GM21717 (cell line): ENCODE measurements at regions not wholly inside any gene's neighbourhood (a gene's known extent, or its start where the extent isn't known, plus 50 kb on each side); places are given as distances from the start of the nearest gene placed in this dataset.

Experiments
- ATAC-seq: cut with Tn5 transposase; IDR thresholded peaks from one replicate; pipeline ENCODE4 v1.9.1; 2021; ENCODE audit warnings: mild to moderate bottlenecking, moderate library complexity; ENCODE audit not compliant: unreplicated experiment

- no peak for ATAC-seq
Measured at GRCh38 chr9:89721176-89721700, 116.4 kb downstream of the GADD45G start.

- no peak for ATAC-seq
Measured at GRCh38 chr9:89721971-89722530, 117.2 kb downstream of the GADD45G start.

- ATAC-seq, result no peak
Measured at GRCh38 chr9:89722712-89723111, 117.9 kb downstream of the GADD45G start.

GRCh38 chr9:89723469-89724100, 118.8 kb downstream of the GADD45G start:
- no peak for ATAC-seq

GRCh38 chr9:89724659-89725058, 119.8 kb downstream of the GADD45G start:
- no peak for ATAC-seq

- no peak for ATAC-seq
Measured at GRCh38 chr9:89725271-89725670, 120.5 kb downstream of the GADD45G start.

- no peak for ATAC-seq
Measured at GRCh38 chr9:89729954-89730530, 125.2 kb downstream of the GADD45G start.

- ATAC-seq, result no peak
Measured at GRCh38 chr9:89730715-89731114, 125.9 kb downstream of the GADD45G start.

GRCh38 chr9:89731262-89732182, 126.7 kb downstream of the GADD45G start:
- no peak for ATAC-seq

- ATAC-seq, result no peak
Measured at GRCh38 chr9:89732295-89732938, 127.6 kb downstream of the GADD45G start.

- ATAC-seq, result no peak
Measured at GRCh38 chr9:89732939-89733324, 128.1 kb downstream of the GADD45G start.

GRCh38 chr9:89734600-89735041, 129.8 kb downstream of the GADD45G start:
- ATAC-seq, result no peak

- ATAC-seq, result no peak
Measured at GRCh38 chr9:89738137-89738932, 133.5 kb downstream of the GADD45G start.

GRCh38 chr9:89739511-89739910, 134.7 kb downstream of the GADD45G start:
- ATAC-seq, result no peak

- ATAC-seq, result no peak
Measured at GRCh38 chr9:89739916-89740315, 135.1 kb downstream of the GADD45G start.

GRCh38 chr9:89740722-89741121, 135.9 kb downstream of the GADD45G start:
- peak; percentile 45 for ATAC-seq

- no peak for ATAC-seq
Measured at GRCh38 chr9:89742660-89743059, 137.8 kb downstream of the GADD45G start.

- peak; percentile 63 for ATAC-seq
Measured at GRCh38 chr9:89743216-89743572, 138.4 kb downstream of the GADD45G start.

- peak; percentile 70 for ATAC-seq
Measured at GRCh38 chr9:89743573-89744254, 138.9 kb downstream of the GADD45G start.
